HUES64 (cell line): ENCODE measurements at regions not wholly inside any gene's neighbourhood (a gene's known extent, or its start where the extent isn't known, plus 50 kb on each side); places are given as distances from the start of the nearest gene placed in this dataset.

Experiments used
- H3K27ac ChIP-seq: 2 replicates; pipeline ENCODE4 v1.7.0; 2013; ENCODE audit warnings: low read depth, low read length, inconsistent platforms
- H3K27me3 ChIP-seq: 2 replicates; pipeline ENCODE4 v1.6.1; 2013; ENCODE audit warnings: mild to moderate bottlenecking, low read length; ENCODE audit not compliant: insufficient read depth
- H3K36me3 ChIP-seq: 2 replicates; pipeline ENCODE4 v1.6.1; 2013; ENCODE audit warnings: mild to moderate bottlenecking, low read length; ENCODE audit not compliant: insufficient read depth
- H3K4me1 ChIP-seq: 2 replicates; pipeline ENCODE4 v1.6.1; 2013; ENCODE audit warnings: mild to moderate bottlenecking, low read length, moderate library complexity; ENCODE audit not compliant: insufficient read depth
- H3K4me3 ChIP-seq: 2 replicates; pipeline ENCODE4 v1.5.1; 2013; ENCODE audit warnings: mild to moderate bottlenecking, low read length, moderate library complexity
- H3K9ac ChIP-seq: 2 replicates; pipeline ENCODE4 v1.6.1; 2013; ENCODE audit warnings: mild to moderate bottlenecking, low read depth, low read length
- H3K9me3 ChIP-seq: 2 replicates; pipeline ENCODE4 v1.6.1; 2013; ENCODE audit warnings: low read depth, low read length; ENCODE audit not compliant: insufficient read depth
- WGBS: fragments of 150-250, 120-280 bp; methylation state at CpG from one replicate; pipeline ENCODE4 v1.1.7; 2013; ENCODE audit warnings: missing lambda C conversion rate; 5-methylcytosine and 5-hydroxymethylcytosine counted together

DNA sequence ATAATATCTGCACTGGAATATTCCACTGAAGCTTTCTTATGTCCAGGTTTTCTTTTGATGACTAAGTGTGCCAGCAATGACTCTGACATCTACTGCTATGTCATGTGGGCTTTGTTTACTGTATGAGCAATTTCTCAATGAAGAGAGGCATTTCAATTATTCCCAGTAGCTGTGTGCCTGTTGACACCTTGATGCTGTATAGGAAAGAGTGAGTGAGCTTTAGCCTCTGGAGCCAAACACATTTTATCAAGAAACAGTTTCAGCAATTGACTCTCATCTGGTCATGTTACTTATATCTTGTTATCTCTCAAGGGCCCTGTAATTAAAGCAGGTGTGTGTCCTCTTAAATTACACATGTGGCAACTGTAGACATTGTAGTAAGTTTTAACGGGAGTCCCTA, 493.2 kb upstream of the FANCL start:
- Histone ChIP-seq H3K9ac (no peak overlapping the region), H3K27ac (no peak overlapping the region), H3K27me3 (no peaks in the 10 kb centered on the region), H3K36me3 (no peaks in the 10 kb centered on the region), H3K4me1 (peaks cover 8% of the 10 kb centered on the region; the same call in 1 of the 2 replicates), H3K9me3 (no peaks in the 10 kb centered on the region), H3K4me3 (no peak overlapping the region)
- 91% methylated on average over 1 of the region's 1 CpG for WGBS

DNA sequence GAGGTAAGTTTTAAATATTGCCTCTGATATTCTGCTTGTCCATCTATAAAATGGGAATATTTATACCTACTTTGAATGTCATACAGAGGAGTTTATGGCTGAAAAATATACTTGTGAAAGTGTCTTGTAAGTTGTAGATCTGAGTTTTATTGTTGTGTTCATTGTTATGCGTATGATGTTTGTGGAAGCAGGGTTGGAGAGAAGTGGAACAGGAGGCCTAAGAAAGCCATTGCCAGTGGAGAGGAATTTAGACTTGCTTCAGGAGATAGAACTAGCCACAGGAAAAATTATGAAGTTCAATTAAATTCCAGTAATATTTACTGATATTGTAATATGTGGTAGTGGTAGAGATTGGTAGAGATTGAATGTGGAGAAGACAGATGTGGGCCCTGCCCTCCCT, 491.9 kb upstream of the FANCL start:
- Histone ChIP-seq H3K4me3 (no peak overlapping the region), H3K9me3 (no peaks in the 10 kb centered on the region), H3K9ac (no peak overlapping the region), H3K36me3 (no peaks in the 10 kb centered on the region), H3K4me1 (peaks cover 8% of the 10 kb centered on the region; the same call in 1 of the 2 replicates), H3K27me3 (no peaks in the 10 kb centered on the region), H3K27ac (no peak overlapping the region)
- WGBS = 93% methylated on average over 1 of the region's 1 CpG

DNA sequence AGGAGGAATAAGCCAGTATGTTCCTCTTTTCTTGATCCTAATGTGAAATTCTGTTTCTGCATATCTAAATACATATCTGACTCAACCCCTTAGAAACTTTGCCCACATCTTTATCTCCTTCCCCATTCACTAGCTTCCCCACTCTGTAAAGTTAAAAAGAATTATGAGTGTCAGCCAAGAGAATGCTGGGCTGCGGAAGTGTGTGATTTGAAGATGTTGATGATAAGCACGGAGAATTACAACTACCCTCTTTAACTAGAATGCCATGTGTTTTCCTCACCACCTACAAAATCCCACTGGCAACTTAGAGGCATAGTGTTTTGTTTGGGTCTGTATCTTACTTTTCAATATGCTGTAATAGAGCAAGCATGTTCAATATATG, 490.4 kb upstream of the FANCL start:
- no peaks in the 10 kb centered on the region for H3K9me3 ChIP-seq
- H3K4me1 ChIP-seq = peaks cover 8% of the 10 kb centered on the region; the same call in 1 of the 2 replicates
- no peak overlapping the region for H3K9ac ChIP-seq
- H3K27ac ChIP-seq = no peak overlapping the region
- H3K36me3 ChIP-seq = no peaks in the 10 kb centered on the region
- WGBS = no CpG with 5 or more reads among the region's 2 CpGs
- no peaks in the 10 kb centered on the region for H3K27me3 ChIP-seq
- no peak overlapping the region for H3K4me3 ChIP-seq

DNA sequence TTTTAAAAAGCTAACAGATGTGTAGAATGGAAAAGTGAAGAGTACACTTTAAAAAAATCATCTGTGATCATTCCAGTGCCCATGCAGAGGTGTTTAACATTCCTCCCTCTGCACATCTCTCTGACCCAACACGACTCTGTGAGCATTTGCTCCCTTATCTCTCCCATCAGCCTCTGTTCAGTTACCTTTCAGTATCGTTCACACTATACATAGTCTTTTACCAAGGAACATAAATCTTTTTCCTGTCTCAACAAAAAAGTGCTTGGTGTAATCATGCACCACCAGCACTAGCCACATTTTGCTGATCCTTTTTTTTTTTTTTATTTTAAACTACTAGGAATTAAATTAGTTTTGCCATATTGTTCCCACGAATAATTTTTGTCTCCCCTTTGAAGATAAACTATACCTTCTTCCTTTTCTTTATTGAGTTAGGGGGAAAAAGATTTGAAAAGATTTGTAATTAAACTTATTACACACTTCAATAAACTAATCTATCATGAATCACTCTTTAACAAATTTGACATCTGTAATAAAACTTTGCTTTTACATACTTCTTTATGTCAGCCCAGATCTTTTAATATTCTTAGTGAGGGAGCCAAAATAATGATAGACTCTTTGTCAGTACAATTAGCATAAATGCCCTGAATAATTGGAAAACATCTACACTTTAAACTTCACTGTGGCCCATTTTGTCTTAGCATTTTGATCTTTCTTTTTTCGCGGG, 489.8 kb upstream of the FANCL start:
- WGBS = 90% methylated on average over 4 of the region's 5 CpGs
- Histone ChIP-seq H3K4me3 (no peak overlapping the region), H3K9me3 (no peaks in the 10 kb centered on the region), H3K36me3 (no peaks in the 10 kb centered on the region), H3K4me1 (peaks cover 8% of the 10 kb centered on the region; the same call in 1 of the 2 replicates), H3K27me3 (no peaks in the 10 kb centered on the region), H3K9ac (no peak overlapping the region), H3K27ac (no peak overlapping the region)

DNA sequence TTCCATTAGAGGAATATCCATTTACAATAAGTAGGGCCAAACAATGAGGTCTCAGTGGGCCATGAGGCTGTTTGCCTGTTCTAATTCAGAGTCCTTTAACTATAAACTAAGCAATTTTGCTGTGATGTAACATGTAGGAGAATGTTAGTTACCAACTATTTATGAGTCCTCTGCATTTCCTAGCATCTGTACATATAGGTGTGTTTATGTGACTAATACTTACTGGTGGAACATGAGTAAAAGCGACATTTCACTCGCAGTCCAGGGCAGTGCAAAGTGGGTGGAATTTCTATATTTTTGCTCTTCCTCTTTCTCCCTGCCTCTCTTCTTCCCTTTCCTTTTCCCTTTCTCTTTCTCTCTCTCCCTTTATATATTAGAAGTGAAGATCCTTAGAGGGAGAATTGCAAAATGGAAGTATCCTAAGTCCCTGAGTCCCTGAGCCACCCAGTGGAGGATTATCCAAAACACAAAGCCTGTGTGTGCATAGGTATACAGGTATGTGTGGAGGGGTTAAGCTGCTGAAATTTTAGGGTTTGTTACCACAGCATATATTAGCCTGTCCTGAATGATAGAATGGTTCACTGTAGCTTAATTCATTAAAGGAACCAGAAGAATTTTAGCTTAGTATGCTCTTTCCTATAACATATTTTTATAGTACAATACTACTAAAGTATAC, 487.0 kb upstream of the FANCL start:
- H3K4me1 ChIP-seq = peaks cover 7% of the 10 kb centered on the region; the same call in 1 of the 2 replicates

DNA sequence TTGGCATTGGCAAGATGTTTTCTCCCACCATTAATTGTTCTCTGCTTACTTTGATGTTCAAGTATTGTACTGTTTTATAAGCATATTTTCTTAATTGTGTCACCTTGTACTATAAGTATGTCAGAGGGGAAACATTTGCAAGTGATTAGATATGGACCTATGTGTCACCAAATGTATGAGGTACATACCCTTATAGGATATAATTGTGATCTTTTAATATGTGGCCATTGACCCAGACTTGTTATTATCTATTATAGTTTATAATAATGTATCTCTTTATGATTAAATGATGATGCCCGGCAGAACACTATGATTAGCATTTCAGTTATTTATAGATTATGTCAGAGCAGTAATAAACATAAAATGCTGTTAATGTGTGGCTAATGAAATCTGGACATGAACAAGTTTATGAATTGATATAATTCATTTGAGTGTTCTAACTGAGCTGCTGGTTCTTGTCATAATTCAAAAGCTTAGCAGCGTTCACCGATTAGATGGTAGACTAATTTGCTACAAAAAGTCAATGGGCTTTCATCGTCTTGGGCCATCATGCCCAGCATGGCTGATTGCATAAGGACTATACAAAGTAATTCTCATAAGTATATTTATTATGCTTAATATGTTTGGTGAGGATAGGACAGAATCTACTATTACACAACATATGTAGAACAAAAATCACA, 480.9 kb upstream of the FANCL start:
- peaks cover 22% of the 10 kb centered on the region for H3K4me1 ChIP-seq
- WGBS = 99% methylated on average over 3 of the region's 4 CpGs
- H3K36me3 ChIP-seq = no peaks in the 10 kb centered on the region
- no peak overlapping the region for H3K27ac ChIP-seq
- no peaks in the 10 kb centered on the region for H3K9me3 ChIP-seq
- H3K27me3 ChIP-seq = no peaks in the 10 kb centered on the region
- H3K4me3 ChIP-seq = no peak overlapping the region
- H3K9ac ChIP-seq = no peak overlapping the region

More for the DNA sequence above, 487.0 kb upstream of the FANCL start:
- Histone ChIP-seq H3K4me3 (no peak overlapping the region), H3K36me3 (no peaks in the 10 kb centered on the region), H3K27ac (no peak overlapping the region), H3K27me3 (no peaks in the 10 kb centered on the region), H3K9ac (no peak overlapping the region), H3K9me3 (no peaks in the 10 kb centered on the region)
- WGBS = no CpG with 5 or more reads among the region's 2 CpGs

DNA sequence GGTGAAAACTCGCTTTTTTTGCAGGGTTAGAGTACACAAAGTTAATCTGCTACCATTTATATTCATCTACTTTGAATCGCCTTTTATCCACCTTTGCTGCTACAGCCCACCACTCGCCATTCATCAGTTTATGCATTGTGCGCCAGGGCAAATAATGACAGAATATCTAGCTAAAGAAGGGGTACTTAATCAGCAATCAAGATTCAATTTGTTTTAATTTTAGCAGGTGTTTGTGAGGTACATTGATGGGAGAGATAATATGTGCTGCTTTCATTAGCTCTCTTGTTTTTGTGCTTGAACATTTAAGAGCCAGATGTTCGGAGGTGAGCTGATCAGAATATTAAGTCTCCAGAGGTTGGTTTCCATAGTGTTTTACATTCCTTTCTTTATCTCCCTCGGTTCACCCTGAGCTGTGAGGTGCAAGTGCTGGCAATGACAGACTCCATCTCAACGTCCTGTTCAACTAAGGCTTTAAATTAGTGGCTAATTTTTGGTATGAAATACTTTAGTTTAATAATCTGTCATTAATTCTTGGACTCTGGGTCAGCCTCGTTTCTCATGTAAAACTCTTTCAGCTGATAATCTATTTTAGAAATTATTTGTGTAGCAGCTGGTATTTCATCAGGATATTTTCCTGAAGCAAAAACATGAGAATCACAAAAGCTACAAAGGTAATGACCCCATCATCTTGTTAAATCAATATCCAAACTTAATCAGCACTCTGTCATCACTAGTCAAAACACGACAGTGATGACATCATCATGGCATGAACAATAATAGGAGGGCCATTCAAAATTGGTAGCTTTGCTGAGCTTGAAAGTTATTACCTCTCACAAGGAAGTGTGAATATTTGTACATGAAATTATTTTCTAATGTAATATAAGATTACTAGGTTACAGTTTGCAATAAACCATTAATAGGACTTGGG, 479.9 kb upstream of the FANCL start:
- no peaks in the 10 kb centered on the region for H3K36me3 ChIP-seq
- no peaks in the 10 kb centered on the region for H3K27me3 ChIP-seq
- no peak overlapping the region for H3K4me3 ChIP-seq
- no peak overlapping the region for H3K27ac ChIP-seq
- WGBS = 86% methylated on average over 8 of the region's 9 CpGs
- H3K4me1 ChIP-seq = peaks cover 22% of the 10 kb centered on the region
- H3K9me3 ChIP-seq = no peaks in the 10 kb centered on the region
- H3K9ac ChIP-seq = no peak overlapping the region

DNA sequence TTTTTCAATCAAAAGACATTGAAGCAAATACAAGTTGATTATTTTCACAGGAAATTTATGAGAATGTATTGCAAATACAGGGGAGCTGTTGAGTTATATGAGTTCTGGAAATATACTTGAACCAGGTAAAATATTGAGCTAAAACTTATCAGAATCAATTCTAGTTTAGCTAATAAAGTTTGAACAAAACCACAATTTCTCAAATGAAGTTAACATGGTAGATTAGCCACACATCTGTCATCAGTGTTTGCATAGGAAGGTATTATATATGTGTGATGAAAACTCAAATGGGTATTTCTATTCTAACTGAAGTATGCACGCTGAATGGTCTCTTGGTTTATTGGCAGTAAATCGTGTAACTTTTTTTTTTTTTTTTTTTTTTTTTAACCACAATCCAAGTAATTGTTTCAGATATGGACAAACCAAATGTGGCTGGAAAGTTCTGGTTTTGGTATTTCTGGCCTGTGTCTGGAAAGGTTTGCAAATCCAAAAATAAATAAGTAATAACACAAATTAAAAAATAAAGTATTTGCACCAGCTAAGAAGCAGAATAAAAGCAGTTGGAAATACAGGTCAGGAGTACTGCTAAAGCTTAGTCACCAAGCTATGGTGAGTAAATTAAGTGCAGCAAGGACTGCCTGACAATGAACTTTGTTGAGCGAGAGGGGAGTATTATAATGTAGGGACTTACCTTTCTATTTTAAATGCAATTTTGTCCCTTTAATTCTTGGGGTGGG, 479.1 kb upstream of the FANCL start:
- Histone ChIP-seq H3K4me3 (no peak overlapping the region), H3K27ac (no peak overlapping the region), H3K4me1 (peaks cover 22% of the 10 kb centered on the region), H3K27me3 (no peaks in the 10 kb centered on the region), H3K9ac (no peak overlapping the region), H3K36me3 (no peaks in the 10 kb centered on the region), H3K9me3 (no peaks in the 10 kb centered on the region)
- WGBS = 79% methylated on average over 2 of the region's 3 CpGs

DNA sequence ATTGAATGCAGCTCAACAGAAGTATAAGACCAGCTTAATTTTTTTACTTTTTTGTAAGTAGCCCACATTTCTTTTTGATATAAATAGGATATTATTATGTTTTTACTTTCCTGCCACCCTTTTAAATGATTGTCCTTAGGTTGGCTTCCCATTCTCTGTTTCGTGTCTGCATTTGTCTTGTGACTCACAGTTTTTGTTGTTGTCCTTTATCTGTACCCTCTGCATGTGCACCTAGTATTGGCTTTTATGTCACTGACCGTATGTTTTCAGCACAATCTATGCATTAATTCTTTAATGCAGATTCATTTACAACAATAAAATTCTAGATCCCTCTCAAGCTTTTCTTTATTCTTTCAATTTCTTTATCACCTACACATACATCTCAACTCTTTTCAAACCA, 474.2 kb upstream of the FANCL start:
- H3K9ac ChIP-seq = no peak overlapping the region
- H3K27me3 ChIP-seq = no peaks in the 10 kb centered on the region
- H3K9me3 ChIP-seq = no peaks in the 10 kb centered on the region
- H3K36me3 ChIP-seq = no peaks in the 10 kb centered on the region
- H3K4me3 ChIP-seq = no peak overlapping the region
- 96% methylated on average over 2 of the region's 2 CpGs for WGBS
- H3K27ac ChIP-seq = no peak overlapping the region
- peaks cover 13% of the 10 kb centered on the region for H3K4me1 ChIP-seq

DNA sequence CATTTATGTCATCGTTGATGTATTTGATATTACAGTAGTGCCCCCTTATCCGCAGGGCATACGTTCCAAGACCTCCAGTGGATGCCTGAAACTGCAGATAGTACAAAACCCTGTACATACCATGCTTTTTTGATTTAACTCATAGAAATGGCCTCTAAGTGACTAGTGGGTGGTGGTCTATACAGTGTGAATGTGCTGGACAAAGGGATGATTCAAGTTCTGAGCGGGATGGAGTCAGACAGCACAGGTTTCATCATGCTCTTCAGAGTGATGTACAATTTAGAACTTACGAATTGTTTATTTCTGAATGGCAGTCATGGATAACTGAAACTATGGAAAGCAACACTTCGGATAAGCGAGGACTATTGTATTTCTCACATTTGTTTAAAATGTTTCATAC, 473.1 kb upstream of the FANCL start:
- Histone ChIP-seq H3K36me3 (no peaks in the 10 kb centered on the region), H3K27ac (no peak overlapping the region), H3K9ac (no peak overlapping the region), H3K4me3 (no peak overlapping the region), H3K4me1 (0 out of 2 replicates have a peak, but pooled peaks cover 2% of the 10 kb centered on the region), H3K27me3 (no peaks in the 10 kb centered on the region), H3K9me3 (no peaks in the 10 kb centered on the region)
- 98% methylated on average over 6 of the region's 7 CpGs for WGBS
